ENCODE measurements at regions not wholly inside any gene's neighbourhood (a gene's known extent, or its start where the extent isn't known, plus 50 kb on each side); places are given as distances from the start of the nearest gene placed in this dataset.

- TF ChIP-seq CTCF (IDR thresholded peaks at IDR 0.05; ENCODE audit: unreplicated experiment in 3 of 3) = peak in 2 of 3 experiments; percentile 17 to 44
- H3K4me1 Mint-ChIP-seq = peaks cover 60% of the 10 kb centered on the region
- H3K9me3 Mint-ChIP-seq = peaks cover 8% of the 10 kb centered on the region
- no peaks in the 10 kb centered on the region for H3K27me3 Mint-ChIP-seq (ENCODE audit: low read depth)
- H3K4me3 Mint-ChIP-seq = no peak overlapping the region
- no peaks in the 10 kb centered on the region for H3K36me3 Mint-ChIP-seq (ENCODE audit: low read depth)
- peak overlapping the region; percentile 58 to 91 (median 90) for H3K27ac Mint-ChIP-seq
These were observed 620.6 kb downstream of the BCOR start for GRCh38 chrX:39477031-39477761.

- Mint-ChIP-seq H3K27me3 (ENCODE audit: low read depth) (no peaks in the 10 kb centered on the region), H3K27ac (peak overlapping the region; percentile 40 to 91 (median 86)), H3K4me1 (peaks cover 55% of the 10 kb centered on the region), H3K4me3 (no peak overlapping the region), H3K36me3 (ENCODE audit: low read depth) (no peaks in the 10 kb centered on the region), H3K9me3 (peaks cover 6% of the 10 kb centered on the region)
- no peak for TF ChIP-seq CTCF (IDR thresholded peaks at IDR 0.05; ENCODE audit: unreplicated experiment in 3 of 3)
These were observed 620.0 kb downstream of the BCOR start for GRCh38 chrX:39477762-39478120.

- H3K27ac Mint-ChIP-seq = peak overlapping the region in 2 of 3 experiments; percentile 25 to 63
- peaks cover 3% of the 10 kb centered on the region for H3K9me3 Mint-ChIP-seq
- H3K36me3 Mint-ChIP-seq (ENCODE audit: low read depth) = no peaks in the 10 kb centered on the region
- no peak for TF ChIP-seq CTCF (IDR thresholded peaks at IDR 0.05; ENCODE audit: unreplicated experiment in 3 of 3)
- H3K4me3 Mint-ChIP-seq = no peak overlapping the region
- peaks cover 65% of the 10 kb centered on the region for H3K4me1 Mint-ChIP-seq
- H3K27me3 Mint-ChIP-seq (ENCODE audit: low read depth) = no peaks in the 10 kb centered on the region
These were observed 617.9 kb downstream of the BCOR start for GRCh38 chrX:39479856-39480255.

- TF ChIP-seq CTCF (IDR thresholded peaks at IDR 0.05; ENCODE audit: unreplicated experiment in 3 of 3) = no peak
- Mint-ChIP-seq H3K27ac (peak overlapping the region in 2 of 3 experiments; percentile 18 to 25), H3K4me1 (peaks cover 60% of the 10 kb centered on the region), H3K4me3 (no peak overlapping the region), H3K9me3 (peaks cover 3% of the 10 kb centered on the region), H3K27me3 (ENCODE audit: low read depth) (no peaks in the 10 kb centered on the region), H3K36me3 (ENCODE audit: low read depth) (no peaks in the 10 kb centered on the region)
These were observed 616.8 kb downstream of the BCOR start for GRCh38 chrX:39480963-39481362.

GRCh38 chrX:39481621-39482020 is 616.1 kb downstream of the BCOR start:
- no peaks in the 10 kb centered on the region for H3K27me3 Mint-ChIP-seq (ENCODE audit: low read depth)
- H3K4me1 Mint-ChIP-seq = peaks cover 60% of the 10 kb centered on the region
- H3K9me3 Mint-ChIP-seq = peaks cover 3% of the 10 kb centered on the region
- no peak overlapping the region for H3K4me3 Mint-ChIP-seq
- peak overlapping the region in 1 of 3 experiments; percentile 40 for H3K27ac Mint-ChIP-seq
- H3K36me3 Mint-ChIP-seq (ENCODE audit: low read depth) = no peaks in the 10 kb centered on the region
- TF ChIP-seq CTCF (IDR thresholded peaks at IDR 0.05; ENCODE audit: unreplicated experiment in 3 of 3) = no peak

All from nephron (organoid).